ENCODE measurements at regions not wholly inside any gene's neighbourhood (a gene's known extent, or its start where the extent isn't known, plus 50 kb on each side); places are given as distances from the start of the nearest gene placed in this dataset.
A peak's percentile ranks its signal among the peaks of the same experiment; 100 is the strongest.

GRCh38 chr2:57941816-57942215, 104.8 kb upstream of the VRK2 start:
- Histone ChIP-seq H2BK120ac (ENCODE audit: insufficient read depth, low read length, poor library complexity) (no peak overlapping the region), H2AFZ (ENCODE audit: insufficient read depth, low read length, poor library complexity) (no peak overlapping the region)

GRCh38 chr2:57943315-57943714, 103.3 kb upstream of the VRK2 start:
- Histone ChIP-seq H3K27me3 (ENCODE audit: insufficient read depth, low read length) (no peaks in the 10 kb centered on the region), H3K18ac (ENCODE audit: low read length) (no peak overlapping the region), H2AFZ (ENCODE audit: insufficient read depth, low read length, poor library complexity) (no peak overlapping the region), H2BK12ac (ENCODE audit: low read length) (no peak overlapping the region), H4K91ac (ENCODE audit: low read depth, low read length) (no peak overlapping the region), H2BK120ac (ENCODE audit: insufficient read depth, low read length, poor library complexity) (no peak overlapping the region), H3K23ac (ENCODE audit: low read length) (no peak overlapping the region), H2BK5ac (ENCODE audit: low read depth, low read length, poor library complexity) (no peak overlapping the region), H3K4me3 (ENCODE audit: low read depth, low read length) (no peak overlapping the region), H3K79me1 (ENCODE audit: low read length) (no peaks in the 10 kb centered on the region), H3K14ac (ENCODE audit: low read length) (no peak overlapping the region), H4K12ac (ENCODE audit: low read depth, low read length) (no peak overlapping the region), H3K9ac (ENCODE audit: low read length) (no peak overlapping the region), H3K27ac (ENCODE audit: low read depth, low read length) (no peak overlapping the region), H4K8ac (ENCODE audit: low read depth, low read length) (no peak overlapping the region), H3K4ac (ENCODE audit: low read depth, low read length) (no peak overlapping the region), H3K4me1 (ENCODE audit: control insufficient read depth in 1 of 2, insufficient read depth in 2 of 2, low read length in 2 of 2) (no peaks in the 10 kb centered on the region), H3K36me3 (ENCODE audit: control insufficient read depth in 1 of 2, insufficient read depth in 2 of 2, low read length in 2 of 2) (no peaks in the 10 kb centered on the region), H3K9me3 (ENCODE audit: insufficient read depth, low read depth, low read length) (no peaks in the 10 kb centered on the region), H3K4me2 (ENCODE audit: low read length) (no peak overlapping the region), H2AK5ac (ENCODE audit: low read length) (no peak overlapping the region), H3K79me2 (ENCODE audit: control insufficient read depth, insufficient read depth, low read length, poor library complexity) (no peaks in the 10 kb centered on the region)
- peak; percentile 24 to 83 for DNase-seq

More at GRCh38 chr2:57941816-57942215, 104.8 kb upstream of the VRK2 start:
- H4K8ac ChIP-seq (ENCODE audit: low read depth, low read length): no peak overlapping the region
- H3K27ac ChIP-seq (ENCODE audit: low read depth, low read length): no peak overlapping the region
- H3K23ac ChIP-seq (ENCODE audit: low read length): no peak overlapping the region
- DNase-seq: no peak
- no peaks in the 10 kb centered on the region for H3K4me1 ChIP-seq (ENCODE audit: control insufficient read depth in 1 of 2, insufficient read depth in 2 of 2, low read length in 2 of 2)
- no peak overlapping the region for H4K12ac ChIP-seq (ENCODE audit: low read depth, low read length)
- no peaks in the 10 kb centered on the region for H3K27me3 ChIP-seq (ENCODE audit: insufficient read depth, low read length)
- H3K14ac ChIP-seq (ENCODE audit: low read length): no peak overlapping the region
- no peak overlapping the region for H2BK12ac ChIP-seq (ENCODE audit: low read length)
- H3K79me1 ChIP-seq (ENCODE audit: low read length): no peaks in the 10 kb centered on the region
- no peaks in the 10 kb centered on the region for H3K36me3 ChIP-seq (ENCODE audit: control insufficient read depth in 1 of 2, insufficient read depth in 2 of 2, low read length in 2 of 2)
- no peaks in the 10 kb centered on the region for H3K79me2 ChIP-seq (ENCODE audit: control insufficient read depth, insufficient read depth, low read length, poor library complexity)
- no peak overlapping the region for H4K91ac ChIP-seq (ENCODE audit: low read depth, low read length)
- no peak overlapping the region for H3K4ac ChIP-seq (ENCODE audit: low read depth, low read length)
- no peak overlapping the region for H2BK5ac ChIP-seq (ENCODE audit: low read depth, low read length, poor library complexity)
- WGBS (ENCODE audit: extremely low coverage, insufficient coverage, insufficient read length): no CpG with 5 or more reads among the region's 1 CpG
- H3K9ac ChIP-seq (ENCODE audit: low read length): no peak overlapping the region
- no peak overlapping the region for H2AK5ac ChIP-seq (ENCODE audit: low read length)
- H3K4me2 ChIP-seq (ENCODE audit: low read length): no peak overlapping the region
- H3K9me3 ChIP-seq (ENCODE audit: insufficient read depth, low read depth, low read length): no peaks in the 10 kb centered on the region
- H3K4me3 ChIP-seq (ENCODE audit: low read depth, low read length): no peak overlapping the region
- no peak overlapping the region for H3K18ac ChIP-seq (ENCODE audit: low read length)

DNA sequence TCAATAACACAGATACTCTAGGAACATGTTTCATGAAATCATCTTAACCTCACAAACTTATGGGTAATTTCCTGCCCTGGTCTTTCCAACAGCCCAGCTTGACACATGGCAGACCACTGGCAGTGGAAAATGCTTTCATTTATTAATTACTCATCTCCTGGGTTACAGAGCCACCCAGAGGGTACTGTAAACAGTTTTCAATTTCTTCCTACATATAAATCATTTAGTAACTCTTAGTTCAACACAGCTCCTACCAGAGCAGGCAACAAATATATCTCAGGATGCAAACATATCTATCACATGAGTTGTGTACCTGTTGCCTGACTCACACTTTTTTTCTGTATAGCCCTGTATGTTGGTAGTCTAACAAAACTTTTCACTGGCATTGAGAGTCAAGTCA, 99.2 kb upstream of the VRK2 start:
- no peaks in the 10 kb centered on the region for H3K79me1 ChIP-seq (ENCODE audit: low read length)
- no peak overlapping the region for H2BK5ac ChIP-seq (ENCODE audit: low read depth, low read length, poor library complexity)
- H3K23ac ChIP-seq (ENCODE audit: low read length): no peak overlapping the region
- no peak overlapping the region for H3K4me2 ChIP-seq (ENCODE audit: low read length)
- no peak overlapping the region for H3K9ac ChIP-seq (ENCODE audit: low read length)
- H4K91ac ChIP-seq (ENCODE audit: low read depth, low read length): no peak overlapping the region
- H3K27ac ChIP-seq (ENCODE audit: low read depth, low read length): no peak overlapping the region
- H2BK120ac ChIP-seq (ENCODE audit: insufficient read depth, low read length, poor library complexity): no peak overlapping the region
- H3K4ac ChIP-seq (ENCODE audit: low read depth, low read length): no peak overlapping the region
- no peaks in the 10 kb centered on the region for H3K4me1 ChIP-seq (ENCODE audit: control insufficient read depth in 1 of 2, insufficient read depth in 2 of 2, low read length in 2 of 2)
- H3K4me3 ChIP-seq (ENCODE audit: low read depth, low read length): no peak overlapping the region
- no peaks in the 10 kb centered on the region for H3K36me3 ChIP-seq (ENCODE audit: control insufficient read depth in 1 of 2, insufficient read depth in 2 of 2, low read length in 2 of 2)
- no peaks in the 10 kb centered on the region for H3K79me2 ChIP-seq (ENCODE audit: control insufficient read depth, insufficient read depth, low read length, poor library complexity)
- H4K12ac ChIP-seq (ENCODE audit: low read depth, low read length): no peak overlapping the region
- no peak overlapping the region for H3K18ac ChIP-seq (ENCODE audit: low read length)
- H2BK12ac ChIP-seq (ENCODE audit: low read length): no peak overlapping the region
- H3K9me3 ChIP-seq (ENCODE audit: insufficient read depth, low read depth, low read length): no peaks in the 10 kb centered on the region
- no peaks in the 10 kb centered on the region for H3K27me3 ChIP-seq (ENCODE audit: insufficient read depth, low read length)
- no peak overlapping the region for H3K14ac ChIP-seq (ENCODE audit: low read length)
- H2AFZ ChIP-seq (ENCODE audit: insufficient read depth, low read length, poor library complexity): no peak overlapping the region
- H2AK5ac ChIP-seq (ENCODE audit: low read length): no peak overlapping the region
- DNase-seq: no peak
- H4K8ac ChIP-seq (ENCODE audit: low read depth, low read length): no peak overlapping the region

GRCh38 chr2:57954020-57954419, 92.6 kb upstream of the VRK2 start:
- Histone ChIP-seq H4K12ac (ENCODE audit: low read depth, low read length) (no peak overlapping the region), H3K4ac (ENCODE audit: low read depth, low read length) (no peak overlapping the region), H3K27ac (ENCODE audit: low read depth, low read length) (no peak overlapping the region), H3K4me3 (ENCODE audit: low read depth, low read length) (no peak overlapping the region), H3K27me3 (ENCODE audit: insufficient read depth, low read length) (no peaks in the 10 kb centered on the region), H3K79me2 (ENCODE audit: control insufficient read depth, insufficient read depth, low read length, poor library complexity) (no peaks in the 10 kb centered on the region), H4K91ac (ENCODE audit: low read depth, low read length) (no peak overlapping the region), H3K4me2 (ENCODE audit: low read length) (no peak overlapping the region), H2BK5ac (ENCODE audit: low read depth, low read length, poor library complexity) (no peak overlapping the region), H2AK5ac (ENCODE audit: low read length) (no peak overlapping the region), H2AFZ (ENCODE audit: insufficient read depth, low read length, poor library complexity) (no peak overlapping the region), H3K14ac (ENCODE audit: low read length) (no peak overlapping the region), H3K23ac (ENCODE audit: low read length) (no peak overlapping the region), H3K36me3 (ENCODE audit: control insufficient read depth in 1 of 2, insufficient read depth in 2 of 2, low read length in 2 of 2) (no peaks in the 10 kb centered on the region), H3K9ac (ENCODE audit: low read length) (no peak overlapping the region), H3K79me1 (ENCODE audit: low read length) (no peaks in the 10 kb centered on the region), H3K18ac (ENCODE audit: low read length) (no peak overlapping the region), H2BK12ac (ENCODE audit: low read length) (no peak overlapping the region), H2BK120ac (ENCODE audit: insufficient read depth, low read length, poor library complexity) (no peak overlapping the region), H3K4me1 (ENCODE audit: control insufficient read depth in 1 of 2, insufficient read depth in 2 of 2, low read length in 2 of 2) (no peaks in the 10 kb centered on the region), H3K9me3 (ENCODE audit: insufficient read depth, low read depth, low read length) (no peaks in the 10 kb centered on the region), H4K8ac (ENCODE audit: low read depth, low read length) (no peak overlapping the region)
- no CpG with 5 or more reads among the region's 1 CpG for whole genome bisulfite sequencing (ENCODE audit: extremely low coverage, insufficient coverage, insufficient read length)
- DNase-seq: no peak

DNA sequence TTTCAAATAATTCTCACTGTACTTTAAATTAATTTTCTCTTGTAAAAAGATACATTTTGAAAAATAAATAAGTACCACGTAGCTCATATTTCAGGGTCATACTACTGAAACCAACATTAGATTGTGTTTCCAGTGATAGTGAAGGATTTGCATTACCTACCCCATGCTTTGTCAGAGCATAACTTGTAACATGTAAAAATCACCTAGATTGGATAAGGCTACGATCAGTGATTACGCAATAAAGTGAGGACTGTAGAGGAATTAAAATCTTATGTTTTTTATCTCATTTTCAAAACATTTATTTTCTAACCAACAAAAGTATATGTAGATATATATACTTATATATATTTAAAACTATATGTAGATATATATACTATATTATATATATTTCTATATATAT, 89.4 kb upstream of the VRK2 start:
- no peak overlapping the region for H3K4me2 ChIP-seq (ENCODE audit: low read length)
- H3K27me3 ChIP-seq (ENCODE audit: insufficient read depth, low read length): no peaks in the 10 kb centered on the region
- no peak overlapping the region for H2BK120ac ChIP-seq (ENCODE audit: insufficient read depth, low read length, poor library complexity)
- H3K23ac ChIP-seq (ENCODE audit: low read length): no peak overlapping the region
- H4K12ac ChIP-seq (ENCODE audit: low read depth, low read length): no peak overlapping the region
- no peak overlapping the region for H2AK5ac ChIP-seq (ENCODE audit: low read length)
- no peak overlapping the region for H3K14ac ChIP-seq (ENCODE audit: low read length)
- no peak overlapping the region for H3K4me3 ChIP-seq (ENCODE audit: low read depth, low read length)
- no peaks in the 10 kb centered on the region for H3K36me3 ChIP-seq (ENCODE audit: control insufficient read depth in 1 of 2, insufficient read depth in 2 of 2, low read length in 2 of 2)
- H3K79me2 ChIP-seq (ENCODE audit: control insufficient read depth, insufficient read depth, low read length, poor library complexity): no peaks in the 10 kb centered on the region
- H4K91ac ChIP-seq (ENCODE audit: low read depth, low read length): no peak overlapping the region
- H3K27ac ChIP-seq (ENCODE audit: low read depth, low read length): no peak overlapping the region
- no CpG with 5 or more reads among the region's 3 CpGs for WGBS (ENCODE audit: extremely low coverage, insufficient coverage, insufficient read length)
- H3K4ac ChIP-seq (ENCODE audit: low read depth, low read length): no peak overlapping the region
- no peak overlapping the region for H4K8ac ChIP-seq (ENCODE audit: low read depth, low read length)
- no peak overlapping the region for H2AFZ ChIP-seq (ENCODE audit: insufficient read depth, low read length, poor library complexity)
- H3K9me3 ChIP-seq (ENCODE audit: insufficient read depth, low read depth, low read length): no peaks in the 10 kb centered on the region
- H2BK5ac ChIP-seq (ENCODE audit: low read depth, low read length, poor library complexity): no peak overlapping the region
- DNase-seq: no peak
- no peak overlapping the region for H3K9ac ChIP-seq (ENCODE audit: low read length)
- no peak overlapping the region for H2BK12ac ChIP-seq (ENCODE audit: low read length)
- no peaks in the 10 kb centered on the region for H3K79me1 ChIP-seq (ENCODE audit: low read length)
- no peak overlapping the region for H3K18ac ChIP-seq (ENCODE audit: low read length)
- no peaks in the 10 kb centered on the region for H3K4me1 ChIP-seq (ENCODE audit: control insufficient read depth in 1 of 2, insufficient read depth in 2 of 2, low read length in 2 of 2)
